ENCODE measurements at regions not wholly inside any gene's neighbourhood (a gene's known extent, or its start where the extent isn't known, plus 50 kb on each side); places are given as distances from the start of the nearest gene placed in this dataset.
"Not testable (repeated sequence)": the region's sequence is repeated elsewhere in the genome, so short reads cannot be mapped to it uniquely, and the experiment has no call there.

DNA sequence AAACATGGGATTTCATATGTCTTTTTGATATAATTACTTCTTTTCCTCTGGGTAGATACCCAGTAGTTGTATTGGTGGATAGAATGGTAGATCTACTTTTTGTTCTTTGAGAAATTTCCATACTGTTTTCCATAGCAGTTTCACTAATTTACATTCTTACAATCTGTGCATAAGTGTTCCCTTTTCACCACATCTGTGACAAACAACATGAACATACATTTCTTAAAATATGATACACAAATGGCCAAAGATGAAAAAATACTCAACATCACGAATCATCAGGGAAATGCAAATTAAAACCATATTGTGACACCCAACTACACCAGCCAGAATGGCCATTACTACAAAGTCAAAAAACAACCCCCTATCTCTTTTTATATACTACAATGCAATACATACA is 1778.5 kb upstream of the ACO1 start:
- Mint-ChIP-seq H3K36me3 (no peaks in the 10 kb centered on the region), H3K27me3 (no peaks in the 10 kb centered on the region), H3K4me1 (no peaks in the 10 kb centered on the region), H3K4me3 (no peak overlapping the region), H3K9me3 (peaks cover 0 to 5% of the 10 kb centered on the region in 2 donors), H3K27ac (no peak overlapping the region)
- ATAC-seq (replicated peaks) = no peak
- no peak for DNase-seq

DNA sequence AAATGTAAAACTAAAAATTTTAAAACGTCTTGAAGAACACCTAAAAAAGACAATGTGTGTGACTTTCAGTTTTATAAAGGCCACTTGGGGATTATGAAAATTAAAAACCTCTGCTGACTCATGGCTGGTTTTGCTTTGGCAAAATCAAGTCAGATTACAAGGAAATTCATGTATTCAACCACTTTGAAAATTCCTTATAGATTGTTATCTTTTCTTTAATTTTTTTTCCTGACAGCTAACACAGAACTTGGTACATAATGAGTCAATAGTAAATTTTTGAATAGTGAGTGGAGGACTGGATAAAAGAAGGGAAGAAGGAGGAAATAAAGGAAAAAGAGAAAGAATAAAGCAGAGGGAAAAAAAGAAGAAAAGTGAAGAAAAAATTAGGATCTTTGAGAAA is 1774.7 kb upstream of the ACO1 start:
- DNase-seq = no peak
- no peak overlapping the region for H3K27ac Mint-ChIP-seq
- H3K9me3 Mint-ChIP-seq = peaks cover 0 to 3% of the 10 kb centered on the region in 2 donors
- H3K27me3 Mint-ChIP-seq = no peaks in the 10 kb centered on the region
- H3K4me3 Mint-ChIP-seq = no peak overlapping the region
- no peaks in the 10 kb centered on the region for H3K36me3 Mint-ChIP-seq
- no peak for ATAC-seq (replicated peaks)
- H3K4me1 Mint-ChIP-seq = no peaks in the 10 kb centered on the region

DNA sequence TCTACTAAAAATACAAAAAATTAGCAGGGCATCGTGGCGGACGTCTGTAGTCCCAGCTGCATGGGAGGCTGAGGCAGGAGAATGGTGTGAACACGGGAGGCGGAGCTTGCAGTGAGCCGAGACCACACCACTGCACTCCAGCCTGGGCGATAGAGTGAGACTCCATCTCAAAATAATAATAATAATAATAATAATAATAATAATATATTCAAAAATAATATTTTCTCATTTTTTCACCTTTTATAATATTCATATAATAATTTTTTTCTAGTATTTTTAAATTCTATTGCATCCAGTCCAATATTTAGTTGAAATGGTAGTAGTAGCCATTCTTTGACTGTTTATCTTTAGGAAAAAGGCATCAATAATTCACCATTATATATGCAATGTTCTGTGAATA is 1767.7 kb upstream of the ACO1 start:
- not testable (repeated sequence) for H3K4me3 Mint-ChIP-seq; H3K36me3 Mint-ChIP-seq; DNase-seq; H3K27me3 Mint-ChIP-seq; H3K4me1 Mint-ChIP-seq; H3K9me3 Mint-ChIP-seq; ATAC-seq (replicated peaks); H3K27ac Mint-ChIP-seq

DNA sequence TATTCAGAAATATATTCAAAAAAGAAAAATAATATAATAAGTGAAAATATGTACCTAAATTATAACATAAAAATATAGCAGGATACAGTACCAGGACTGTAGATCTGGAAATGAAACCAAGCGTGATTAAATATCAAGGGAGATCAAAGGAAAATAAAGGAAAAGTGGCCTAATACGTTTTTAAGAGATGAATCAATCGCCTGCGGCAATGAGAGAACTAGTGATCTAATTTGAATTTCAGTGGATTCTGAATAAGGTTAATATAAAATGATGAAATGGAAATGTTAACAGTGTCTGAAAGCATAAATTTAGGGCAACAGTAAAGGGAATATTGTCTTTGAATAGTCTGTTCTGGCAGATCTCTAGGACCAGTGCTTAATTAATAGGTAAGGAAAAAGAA is 1761.9 kb upstream of the ACO1 start:
- Mint-ChIP-seq H3K27ac (no peak overlapping the region), H3K4me3 (no peak overlapping the region), H3K9me3 (no peaks in the 10 kb centered on the region), H3K27me3 (no peaks in the 10 kb centered on the region), H3K4me1 (no peaks in the 10 kb centered on the region), H3K36me3 (no peaks in the 10 kb centered on the region)
- DNase-seq (no peak), ATAC-seq (replicated peaks) (no peak)

DNA sequence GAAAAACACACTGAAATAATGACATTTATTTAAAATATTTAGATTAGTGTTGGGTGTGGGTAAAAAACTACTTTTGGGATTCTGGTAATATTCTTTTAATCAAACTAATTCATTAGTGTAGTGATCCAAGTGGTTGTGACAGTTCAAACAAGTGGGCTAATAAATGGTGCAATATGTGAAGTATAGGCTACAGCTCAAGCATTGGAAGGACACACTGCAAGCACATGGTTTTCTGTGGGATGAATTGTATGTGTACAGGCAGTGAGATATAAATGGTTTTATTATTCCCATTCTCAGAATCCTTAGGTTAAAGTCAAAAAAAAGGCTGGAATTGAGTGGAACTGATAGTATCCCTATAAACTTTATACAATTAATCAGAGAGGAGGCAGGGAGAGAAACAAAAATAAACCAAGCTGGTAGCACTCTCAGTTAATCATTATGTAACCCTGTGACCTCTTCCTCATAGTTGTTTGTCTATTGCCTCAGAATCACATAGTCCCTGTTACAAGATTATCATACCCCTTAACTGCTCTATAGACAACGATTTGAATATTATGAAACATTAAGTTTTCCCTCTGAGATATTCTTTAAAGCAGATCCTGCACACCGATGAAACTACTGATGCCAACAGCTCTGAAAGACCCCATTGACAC is 1755.4 kb upstream of the ACO1 start:
- no peak for ATAC-seq (replicated peaks)
- no peaks in the 10 kb centered on the region for H3K4me1 Mint-ChIP-seq

DNA sequence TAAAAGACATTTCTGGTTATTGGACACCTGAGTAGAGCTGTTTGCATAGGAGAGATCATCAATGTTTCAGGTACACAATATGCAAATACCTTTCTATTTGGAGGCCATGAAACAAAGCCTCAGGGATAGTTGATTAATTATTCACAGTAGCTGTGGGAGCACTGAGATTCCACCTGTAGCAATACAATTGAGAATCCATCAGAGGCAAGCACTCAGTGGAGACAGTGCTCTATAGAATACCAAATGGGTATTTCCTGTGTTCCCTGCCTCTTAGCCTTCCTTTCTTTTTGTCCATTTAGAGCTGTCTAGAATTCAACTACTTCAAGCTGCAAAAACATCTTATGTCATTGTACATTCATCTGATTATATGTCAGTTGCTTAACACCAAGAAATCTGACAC is 1754.0 kb upstream of the ACO1 start:
- Mint-ChIP-seq H3K4me1 (no peaks in the 10 kb centered on the region), H3K27me3 (no peaks in the 10 kb centered on the region), H3K27ac (no peak overlapping the region), H3K4me3 (no peak overlapping the region), H3K36me3 (no peaks in the 10 kb centered on the region), H3K9me3 (no peaks in the 10 kb centered on the region)
- no peak for ATAC-seq (replicated peaks)
- no peak for DNase-seq

More for the DNA sequence above, 1755.4 kb upstream of the ACO1 start:
- Mint-ChIP-seq H3K9me3 (no peaks in the 10 kb centered on the region), H3K27ac (no peak overlapping the region), H3K4me3 (no peak overlapping the region), H3K27me3 (no peaks in the 10 kb centered on the region), H3K36me3 (no peaks in the 10 kb centered on the region)
- DNase-seq = no peak

DNA sequence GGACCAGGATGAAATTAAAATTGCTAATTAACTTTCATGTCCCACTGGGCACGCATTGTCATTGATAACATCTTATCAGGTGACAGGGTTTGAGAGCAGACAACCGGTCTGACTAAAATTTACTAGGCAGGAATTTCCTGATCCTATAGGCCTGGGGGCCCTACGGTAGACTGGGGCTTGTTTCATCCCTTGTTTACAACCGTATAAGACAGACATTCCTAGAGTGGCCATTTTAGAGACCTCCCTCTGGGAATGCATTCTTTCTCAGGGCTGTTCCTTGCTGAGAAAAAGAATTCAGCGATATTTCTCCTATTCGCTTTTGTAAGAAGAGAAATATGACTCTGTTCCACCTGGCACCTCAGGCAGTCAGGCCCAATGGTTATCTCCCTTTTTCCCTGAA is 1737.8 kb upstream of the ACO1 start:
- ATAC-seq (replicated peaks); H3K4me1 Mint-ChIP-seq; H3K27ac Mint-ChIP-seq; H3K4me3 Mint-ChIP-seq; H3K27me3 Mint-ChIP-seq; DNase-seq; H3K36me3 Mint-ChIP-seq: not testable (repeated sequence)
- peaks cover 4 to 10% of the 10 kb centered on the region in 2 donors for H3K9me3 Mint-ChIP-seq

DNA sequence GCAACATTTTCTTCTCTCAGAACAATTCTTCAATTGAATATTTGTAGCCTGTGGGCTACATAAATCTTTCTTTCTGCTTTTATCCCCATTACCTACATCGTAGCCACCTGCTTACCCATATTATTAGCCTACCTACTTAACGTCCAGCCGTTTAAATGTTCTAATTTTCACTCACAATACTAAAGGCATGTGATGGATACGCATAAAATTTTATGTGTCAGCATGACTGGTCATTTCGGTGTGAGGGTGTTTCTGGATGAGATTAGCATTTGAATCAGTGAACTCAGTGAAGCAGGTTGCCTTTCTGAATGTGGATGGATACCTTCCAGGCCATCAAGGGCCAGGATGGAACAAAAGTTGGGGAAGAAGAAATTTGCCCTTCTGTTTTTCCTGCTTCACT is 1722.5 kb upstream of the ACO1 start:
- Mint-ChIP-seq H3K36me3 (no peaks in the 10 kb centered on the region), H3K27me3 (no peaks in the 10 kb centered on the region), H3K4me3 (no peak overlapping the region), H3K4me1 (no peaks in the 10 kb centered on the region), H3K27ac (no peak overlapping the region), H3K9me3 (no peaks in the 10 kb centered on the region)
- no peak for DNase-seq
- ATAC-seq (replicated peaks) = no peak

DNA sequence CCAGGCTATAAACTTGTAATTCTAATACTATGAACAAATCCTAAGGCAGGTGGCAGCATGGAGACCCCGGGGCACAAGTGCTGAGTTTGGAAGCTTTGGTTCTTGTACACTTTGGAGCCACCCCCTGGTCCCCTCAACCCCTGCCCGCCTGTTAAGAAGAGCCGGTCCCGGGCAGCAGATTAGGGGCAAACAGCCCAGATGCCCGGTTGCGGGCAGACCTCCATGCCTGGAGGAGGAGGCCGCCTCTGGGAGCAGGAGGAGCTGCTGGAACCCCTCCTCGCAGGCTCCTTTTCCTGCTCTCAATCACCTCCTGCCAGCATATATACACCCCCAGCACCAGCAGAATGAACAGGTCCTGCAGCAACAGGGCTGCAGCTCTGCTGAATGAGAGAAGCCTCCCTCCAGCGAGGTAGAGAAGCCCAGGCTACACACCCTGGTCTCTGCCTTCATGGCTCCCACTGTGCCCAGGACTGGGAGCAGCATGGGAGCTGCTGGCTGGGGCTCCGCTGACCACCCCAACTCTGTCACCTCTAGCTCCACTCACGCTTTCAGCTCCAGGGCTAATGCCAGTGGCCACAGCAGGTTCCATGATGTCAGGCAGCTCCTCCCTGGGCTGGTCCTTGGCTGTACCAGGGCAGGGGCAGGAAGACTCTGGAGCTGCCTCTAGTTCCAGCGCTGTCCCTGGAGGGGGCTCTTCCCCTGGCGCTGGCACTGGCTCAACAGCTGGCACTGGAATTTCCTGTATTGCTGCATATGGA is 1713.5 kb upstream of the ACO1 start:
- no peaks in the 10 kb centered on the region for H3K4me1 Mint-ChIP-seq
- ATAC-seq (replicated peaks) (no peak), DNase-seq (no peak)
- H3K9me3 Mint-ChIP-seq = no peaks in the 10 kb centered on the region
- no peaks in the 10 kb centered on the region for H3K36me3 Mint-ChIP-seq
- H3K27me3 Mint-ChIP-seq = no peaks in the 10 kb centered on the region
- H3K4me3 Mint-ChIP-seq = no peak overlapping the region
- H3K27ac Mint-ChIP-seq = no peak overlapping the region

DNA sequence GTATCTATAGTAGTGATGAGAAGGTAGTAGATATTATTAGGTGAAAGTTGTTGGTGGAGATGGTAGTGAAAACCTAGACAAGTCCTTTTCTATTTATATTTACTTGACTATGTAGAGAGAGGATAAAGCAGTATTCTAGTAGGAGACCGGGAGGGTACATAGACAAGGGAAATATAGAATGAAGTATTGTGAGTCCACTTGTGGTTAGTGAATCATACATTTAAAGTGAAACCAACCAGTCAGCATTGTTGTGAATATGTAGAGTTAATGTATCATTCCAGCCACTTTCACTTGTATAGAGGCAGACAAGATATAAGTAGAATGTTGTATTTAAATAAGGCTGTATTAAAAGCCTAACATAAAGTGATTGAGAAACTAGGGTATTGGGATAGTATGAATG is 1711.3 kb upstream of the ACO1 start:
- no peak for DNase-seq
- H3K36me3 Mint-ChIP-seq = no peaks in the 10 kb centered on the region
- H3K27me3 Mint-ChIP-seq = no peaks in the 10 kb centered on the region
- no peak for ATAC-seq (replicated peaks)
- H3K9me3 Mint-ChIP-seq = no peaks in the 10 kb centered on the region
- H3K4me1 Mint-ChIP-seq = no peaks in the 10 kb centered on the region
- no peak overlapping the region for H3K4me3 Mint-ChIP-seq
- no peak overlapping the region for H3K27ac Mint-ChIP-seq

DNA sequence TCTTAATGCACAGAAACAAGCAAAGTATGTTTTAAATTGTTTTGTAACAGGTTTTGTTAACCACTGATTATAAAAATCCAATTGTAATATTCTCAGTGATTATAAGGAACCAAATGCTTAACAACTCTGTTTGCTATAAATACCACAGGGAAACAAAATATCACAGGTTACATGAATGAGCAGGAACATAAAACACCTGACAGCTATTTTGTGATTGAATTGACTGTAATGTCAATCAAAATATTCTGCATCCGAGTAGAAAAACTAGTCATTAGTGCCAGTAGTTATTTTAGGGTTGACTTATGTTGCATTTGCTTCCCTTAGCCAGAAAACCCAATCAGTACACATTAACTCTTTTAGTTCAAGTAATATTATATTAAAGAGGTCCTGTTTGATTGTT is 1707.8 kb upstream of the ACO1 start:
- H3K27ac Mint-ChIP-seq = no peak overlapping the region
- H3K4me1 Mint-ChIP-seq = no peaks in the 10 kb centered on the region
- ATAC-seq (replicated peaks) (no peak), DNase-seq (no peak)
- no peaks in the 10 kb centered on the region for H3K36me3 Mint-ChIP-seq
- no peak overlapping the region for H3K4me3 Mint-ChIP-seq
- H3K9me3 Mint-ChIP-seq = no peaks in the 10 kb centered on the region
- H3K27me3 Mint-ChIP-seq = no peaks in the 10 kb centered on the region

DNA sequence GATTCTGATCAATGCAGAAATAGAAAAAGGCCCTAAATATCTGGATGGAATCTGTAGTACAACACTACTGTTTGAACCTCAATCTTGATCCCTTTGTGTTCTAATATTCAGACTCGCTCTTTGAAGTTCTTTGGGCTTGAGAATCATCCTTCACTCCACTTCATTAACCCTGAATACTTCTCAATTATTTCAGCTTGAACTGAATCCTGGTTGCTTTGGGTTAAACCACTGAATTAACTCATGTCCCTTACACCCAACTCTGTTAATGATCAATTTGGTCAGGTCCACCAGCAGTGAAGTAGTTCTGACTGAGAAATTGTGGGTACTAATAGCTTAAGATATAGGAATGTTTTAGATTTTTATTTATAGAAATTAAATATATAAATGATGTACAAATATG is 1707.2 kb upstream of the ACO1 start:
- Mint-ChIP-seq H3K36me3 (no peaks in the 10 kb centered on the region), H3K27ac (no peak overlapping the region), H3K4me1 (no peaks in the 10 kb centered on the region), H3K9me3 (no peaks in the 10 kb centered on the region), H3K27me3 (no peaks in the 10 kb centered on the region), H3K4me3 (no peak overlapping the region)
- no peak for ATAC-seq (replicated peaks)
- no peak for DNase-seq

DNA sequence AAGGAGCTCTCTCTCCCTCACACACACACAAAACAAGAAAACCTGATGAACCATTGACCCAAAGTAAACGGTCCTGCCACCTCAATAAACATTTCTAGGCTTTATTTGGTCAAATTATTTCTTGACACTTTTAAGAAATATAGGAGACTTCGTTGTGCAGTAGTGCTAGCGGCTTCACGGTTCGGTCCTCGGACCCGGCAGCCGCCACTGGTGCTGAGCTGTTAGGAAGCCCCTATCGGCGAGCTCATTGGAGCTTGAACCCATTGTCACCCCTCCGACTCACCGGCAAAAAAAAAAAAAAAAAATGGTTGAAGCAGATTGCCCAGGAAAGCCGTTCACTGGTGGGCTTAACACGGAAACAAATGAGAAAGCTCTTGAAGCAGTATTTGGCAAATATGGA is 1695.6 kb upstream of the ACO1 start:
- Mint-ChIP-seq H3K4me1 (no peaks in the 10 kb centered on the region), H3K36me3 (no peaks in the 10 kb centered on the region), H3K4me3 (no peak overlapping the region), H3K27me3 (no peaks in the 10 kb centered on the region), H3K9me3 (peaks cover 8 to 9% of the 10 kb centered on the region in 2 donors), H3K27ac (no peak overlapping the region)
- DNase-seq (no peak), ATAC-seq (replicated peaks) (no peak)

DNA sequence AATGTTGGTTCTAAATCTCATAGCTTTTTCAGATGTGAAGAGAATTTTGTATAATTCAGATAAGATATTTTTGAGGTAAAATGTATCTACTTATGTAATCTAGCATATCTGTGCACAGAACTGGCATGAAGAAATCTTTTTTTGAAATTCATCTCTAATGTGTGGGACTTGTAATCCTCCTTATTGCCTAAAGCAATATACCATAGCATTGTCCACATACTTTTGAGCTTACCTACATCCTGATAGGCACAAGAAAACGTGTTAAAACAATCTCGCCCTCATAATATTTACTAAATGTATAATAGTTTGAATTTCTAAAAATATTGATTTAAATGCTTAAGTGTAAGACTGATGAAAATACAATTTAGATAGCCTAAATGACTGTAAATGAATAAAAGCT is 1686.5 kb upstream of the ACO1 start:
- no peaks in the 10 kb centered on the region for H3K4me1 Mint-ChIP-seq
- DNase-seq (no peak), ATAC-seq (replicated peaks) (no peak)
- H3K9me3 Mint-ChIP-seq = peaks cover 0 to 2% of the 10 kb centered on the region in 2 donors
- H3K36me3 Mint-ChIP-seq = no peaks in the 10 kb centered on the region
- no peaks in the 10 kb centered on the region for H3K27me3 Mint-ChIP-seq
- H3K4me3 Mint-ChIP-seq = no peak overlapping the region
- no peak overlapping the region for H3K27ac Mint-ChIP-seq

DNA sequence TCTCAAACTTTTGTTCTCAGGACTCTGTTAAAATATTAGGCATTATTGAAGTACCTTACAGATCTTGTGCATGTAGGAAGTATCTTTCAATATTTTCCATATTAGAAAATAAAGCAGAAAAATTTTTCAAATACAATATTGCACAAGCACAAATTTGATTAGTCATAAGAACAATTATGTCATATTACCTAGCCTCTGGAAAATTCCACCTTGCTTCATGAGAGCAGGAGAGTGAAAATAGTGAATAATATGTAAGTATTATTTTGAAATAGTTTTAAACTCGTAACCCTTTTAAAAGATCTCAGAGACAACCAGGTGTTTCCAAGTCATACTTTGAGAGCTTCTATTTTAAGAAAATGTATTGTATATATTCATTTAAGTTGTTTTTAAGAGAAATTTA is 1672.9 kb upstream of the ACO1 start:
- Mint-ChIP-seq H3K4me1 (no peaks in the 10 kb centered on the region), H3K9me3 (no peaks in the 10 kb centered on the region), H3K4me3 (no peak overlapping the region), H3K27me3 (no peaks in the 10 kb centered on the region), H3K36me3 (no peaks in the 10 kb centered on the region), H3K27ac (no peak overlapping the region)
- ATAC-seq (replicated peaks) = no peak
- no peak for DNase-seq
